ENCODE measurements at regions not wholly inside any gene's neighbourhood (a gene's known extent, or its start where the extent isn't known, plus 50 kb on each side); places are given as distances from the start of the nearest gene placed in this dataset.

- no peak for DNase-seq (ENCODE audit: low spot score, unreplicated experiment)
- Mint-ChIP-seq H3K9me3 (ENCODE audit: low read depth) (peaks cover 20% of the 10 kb centered on the region), H3K27ac (no peak overlapping the region), H3K36me3 (ENCODE audit: insufficient read depth) (peaks cover 3% of the 10 kb centered on the region), H3K4me3 (ENCODE audit: low read depth) (no peak overlapping the region), H3K27me3 (no peaks in the 10 kb centered on the region), H3K4me1 (ENCODE audit: low read depth) (peaks cover 7% of the 10 kb centered on the region)
- TF ChIP-seq CTCF (IDR thresholded peaks at IDR 0.05; ENCODE audit: unreplicated experiment): no peak
Observed at GRCh38 chr3:40817017-40817416, 292.3 kb downstream of the ZNF621 start.

- DNase-seq (ENCODE audit: low spot score, unreplicated experiment): no peak
- Mint-ChIP-seq H3K9me3 (ENCODE audit: low read depth) (peaks cover 10% of the 10 kb centered on the region), H3K4me3 (ENCODE audit: low read depth) (no peak overlapping the region), H3K27me3 (no peaks in the 10 kb centered on the region), H3K27ac (no peak overlapping the region), H3K36me3 (ENCODE audit: insufficient read depth) (no peaks in the 10 kb centered on the region), H3K4me1 (ENCODE audit: low read depth) (peaks cover 9% of the 10 kb centered on the region)
- no peak for TF ChIP-seq CTCF (IDR thresholded peaks at IDR 0.05; ENCODE audit: unreplicated experiment)
Observed at GRCh38 chr3:40821315-40821714, 296.6 kb downstream of the ZNF621 start.

GRCh38 chr3:40827226-40827625 lies 302.5 kb downstream of the ZNF621 start:
- peaks cover 30% of the 10 kb centered on the region for H3K4me1 Mint-ChIP-seq (ENCODE audit: low read depth)
- no peak for TF ChIP-seq CTCF (IDR thresholded peaks at IDR 0.05; ENCODE audit: unreplicated experiment)
- H3K9me3 Mint-ChIP-seq (ENCODE audit: low read depth): no peaks in the 10 kb centered on the region
- no peak for DNase-seq (ENCODE audit: low spot score, unreplicated experiment)
- no peak overlapping the region for H3K27ac Mint-ChIP-seq
- no peak overlapping the region for H3K4me3 Mint-ChIP-seq (ENCODE audit: low read depth)
- no peaks in the 10 kb centered on the region for H3K36me3 Mint-ChIP-seq (ENCODE audit: insufficient read depth)
- no peaks in the 10 kb centered on the region for H3K27me3 Mint-ChIP-seq

- no peaks in the 10 kb centered on the region for H3K36me3 Mint-ChIP-seq (ENCODE audit: insufficient read depth)
- no peak for TF ChIP-seq CTCF (IDR thresholded peaks at IDR 0.05; ENCODE audit: unreplicated experiment)
- no peak overlapping the region for H3K27ac Mint-ChIP-seq
- H3K4me3 Mint-ChIP-seq (ENCODE audit: low read depth): no peak overlapping the region
- H3K9me3 Mint-ChIP-seq (ENCODE audit: low read depth): no peaks in the 10 kb centered on the region
- peaks cover 32% of the 10 kb centered on the region for H3K4me1 Mint-ChIP-seq (ENCODE audit: low read depth)
- no peak for DNase-seq (ENCODE audit: low spot score, unreplicated experiment)
- no peaks in the 10 kb centered on the region for H3K27me3 Mint-ChIP-seq
Observed at GRCh38 chr3:40827942-40828688, 303.4 kb downstream of the ZNF621 start.

GRCh38 chr3:40828741-40829415 lies 304.1 kb downstream of the ZNF621 start:
- no peak for DNase-seq (ENCODE audit: low spot score, unreplicated experiment)
- Mint-ChIP-seq H3K27me3 (no peaks in the 10 kb centered on the region), H3K4me1 (ENCODE audit: low read depth) (peaks cover 35% of the 10 kb centered on the region), H3K9me3 (ENCODE audit: low read depth) (peaks cover under 1% of the 10 kb centered on the region), H3K36me3 (ENCODE audit: insufficient read depth) (no peaks in the 10 kb centered on the region), H3K4me3 (ENCODE audit: low read depth) (no peak overlapping the region), H3K27ac (no peak overlapping the region)
- no peak for TF ChIP-seq CTCF (IDR thresholded peaks at IDR 0.05; ENCODE audit: unreplicated experiment)

Data from progenitor cell of endocrine pancreas (in vitro differentiated cells).